HG03139 (cell line): ENCODE measurements at regions not wholly inside any gene's neighbourhood (a gene's known extent, or its start where the extent isn't known, plus 50 kb on each side); places are given as distances from the start of the nearest gene placed in this dataset.
A peak's percentile ranks its signal among the peaks of the same experiment; 100 is the strongest.
"Not testable (repeated sequence)": the region's sequence is repeated elsewhere in the genome, so short reads cannot be mapped to it uniquely, and the experiment has no call there.

ENCODE experiments used
- ATAC-seq: cut with Tn5 transposase; IDR thresholded peaks from one replicate; pipeline ENCODE4 v1.9.1; 2021; ENCODE audit not compliant: unreplicated experiment

DNA sequence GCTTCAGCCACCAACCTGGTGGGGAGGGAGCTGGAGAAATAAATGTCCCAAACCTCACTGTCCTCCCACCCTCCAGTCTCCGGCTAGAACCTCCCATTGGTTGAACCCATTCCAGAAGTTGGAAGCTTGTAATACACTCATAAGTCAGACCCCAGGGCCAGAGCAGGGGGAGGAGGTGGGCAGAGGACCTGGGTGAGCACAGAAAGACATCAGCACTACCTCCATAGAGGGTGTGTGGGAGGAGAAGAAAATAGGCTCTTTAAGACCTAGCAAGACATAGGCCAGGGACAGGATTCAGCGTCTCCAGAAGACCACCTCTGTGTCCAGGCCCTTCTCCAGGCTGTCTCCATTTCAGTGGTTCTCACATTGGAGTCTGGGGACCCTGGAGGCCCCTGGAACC is 73.3 kb upstream of the TOP1 start:
- ATAC-seq, result no peak

DNA sequence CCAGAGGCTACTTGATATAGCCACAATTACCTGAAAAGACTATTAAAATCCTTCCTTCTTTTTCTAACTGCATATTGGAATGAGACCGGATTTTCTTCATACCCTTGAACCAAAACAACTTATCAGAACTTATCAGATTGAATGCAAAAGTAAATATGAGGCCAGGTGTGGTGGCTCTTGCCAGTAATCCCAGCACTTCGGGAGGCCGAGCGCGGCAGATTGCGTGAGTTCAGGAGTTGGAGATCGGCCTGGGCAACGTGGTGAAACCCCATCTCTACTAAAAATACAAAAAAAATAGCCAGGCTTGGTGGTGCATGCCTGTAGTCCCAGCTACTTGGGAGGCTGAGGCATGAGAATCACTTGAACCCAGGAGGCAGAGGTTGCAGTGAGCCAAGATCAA is 72.8 kb upstream of the TOP1 start:
- not testable (repeated sequence) for ATAC-seq

DNA sequence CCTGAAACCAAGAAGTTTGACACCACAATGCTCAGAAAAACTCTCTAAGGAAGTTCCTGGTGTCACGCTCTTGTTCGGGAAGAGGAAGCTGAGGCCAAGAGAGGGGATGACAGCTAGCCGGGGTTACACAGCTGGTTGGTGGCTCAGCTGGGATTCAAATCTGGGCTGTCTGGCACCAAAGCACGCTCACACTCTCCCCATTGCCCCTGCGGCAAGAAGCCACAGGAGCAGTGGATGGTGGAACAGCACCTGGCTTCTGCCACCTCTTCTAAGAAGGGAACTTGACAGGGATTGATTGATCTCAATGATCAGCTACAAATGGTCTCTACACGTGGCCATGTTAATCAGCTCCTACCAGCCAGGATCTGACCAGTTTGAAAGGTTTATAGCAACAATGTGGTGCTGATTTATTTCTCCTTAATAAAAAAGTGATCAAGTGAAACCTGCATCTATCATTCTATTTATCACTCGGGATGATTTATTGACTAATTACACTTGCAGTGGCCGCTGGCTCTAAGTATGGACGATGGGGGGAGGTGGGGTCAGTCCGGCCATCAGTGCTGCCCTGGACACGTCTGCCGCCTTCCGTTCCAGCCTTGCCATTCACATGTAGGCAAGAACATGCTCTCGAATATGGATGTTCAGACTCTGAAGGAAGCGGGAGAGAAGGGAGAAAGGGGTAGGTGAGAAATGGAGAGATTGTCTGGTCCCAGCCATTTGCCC is 71.9 kb upstream of the TOP1 start:
- ATAC-seq, result no peak

DNA sequence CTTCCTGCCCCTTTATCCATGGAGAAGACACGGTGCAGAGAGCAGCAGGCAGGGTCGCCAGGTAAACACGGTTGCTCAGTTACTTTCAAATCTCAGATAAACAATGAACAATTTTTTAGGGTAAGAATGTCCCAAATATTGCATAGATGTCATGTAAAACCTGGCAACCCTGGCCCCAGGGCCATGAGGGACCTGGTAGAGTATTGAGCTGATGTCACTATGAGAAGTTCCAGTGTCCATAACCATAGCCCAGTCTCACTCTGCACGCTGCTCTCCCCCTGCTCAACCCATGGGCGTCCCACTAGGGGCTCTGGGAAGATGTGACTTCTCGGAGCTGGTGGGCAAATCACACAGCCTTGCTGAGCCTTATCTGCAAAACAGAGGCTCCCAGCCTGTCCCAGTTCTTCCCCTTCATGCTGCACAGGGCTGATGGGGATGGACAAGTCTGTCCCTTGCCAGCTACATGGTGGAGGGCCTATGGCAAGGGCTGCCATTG is 71.3 kb upstream of the TOP1 start:
- no peak for ATAC-seq

DNA sequence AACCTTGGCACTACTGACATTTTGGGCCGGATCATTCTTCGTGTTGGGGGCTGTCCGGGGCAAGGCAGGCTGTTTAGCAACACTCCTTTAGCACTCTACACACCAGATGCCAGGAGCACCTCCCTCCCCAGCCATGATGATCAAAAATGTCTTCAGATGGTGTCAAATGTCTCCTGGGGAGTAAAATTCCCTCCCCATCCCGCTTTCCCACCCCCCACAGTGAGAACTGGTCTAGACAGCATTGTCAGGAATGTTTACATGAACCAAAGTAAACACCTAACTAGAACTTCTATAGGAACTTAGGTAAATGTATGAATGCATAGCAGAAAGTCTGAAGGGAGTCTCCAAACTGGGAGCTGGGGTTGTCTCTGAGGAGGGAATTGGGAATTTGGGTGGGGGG is 70.0 kb upstream of the TOP1 start:
- ATAC-seq, result no peak

DNA sequence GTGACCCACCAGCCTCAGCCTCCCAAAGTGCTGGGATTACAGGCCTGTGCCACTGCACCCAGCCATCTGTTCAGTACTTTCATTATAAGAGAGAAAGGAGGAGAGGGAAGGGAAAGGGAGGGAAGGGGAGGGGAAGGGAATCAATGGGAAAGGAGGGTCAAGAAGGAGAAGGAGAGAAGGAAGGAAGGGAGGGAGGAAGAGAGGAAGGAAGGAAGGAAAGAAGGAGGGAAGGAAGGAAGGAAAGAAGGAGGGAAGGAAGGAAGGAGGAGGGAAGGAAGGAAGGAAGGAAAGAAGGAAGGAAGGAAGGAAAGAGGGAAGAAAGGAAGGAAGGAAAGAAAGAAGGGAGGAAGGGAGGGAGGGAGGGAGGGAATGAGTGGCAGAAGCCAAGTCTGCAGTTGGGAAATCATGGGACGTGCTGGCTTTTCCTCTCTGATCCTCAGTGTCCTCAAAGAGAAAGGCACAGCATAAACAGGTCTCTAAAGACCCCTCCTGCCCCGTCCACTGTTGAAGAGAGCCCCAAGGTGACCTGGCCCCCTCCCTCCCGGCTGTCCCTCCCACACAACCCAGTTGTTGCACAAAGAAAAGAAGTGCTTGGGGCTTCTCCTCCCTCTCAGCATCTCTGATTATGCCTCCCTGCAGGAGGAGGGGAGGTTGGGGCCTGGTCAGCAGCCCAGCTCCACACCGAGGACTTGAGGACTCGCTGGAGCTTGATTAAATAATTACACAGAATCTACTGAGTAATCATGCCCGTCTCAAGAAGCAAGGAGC is 69.1 kb upstream of the TOP1 start:
- no peak for ATAC-seq

DNA sequence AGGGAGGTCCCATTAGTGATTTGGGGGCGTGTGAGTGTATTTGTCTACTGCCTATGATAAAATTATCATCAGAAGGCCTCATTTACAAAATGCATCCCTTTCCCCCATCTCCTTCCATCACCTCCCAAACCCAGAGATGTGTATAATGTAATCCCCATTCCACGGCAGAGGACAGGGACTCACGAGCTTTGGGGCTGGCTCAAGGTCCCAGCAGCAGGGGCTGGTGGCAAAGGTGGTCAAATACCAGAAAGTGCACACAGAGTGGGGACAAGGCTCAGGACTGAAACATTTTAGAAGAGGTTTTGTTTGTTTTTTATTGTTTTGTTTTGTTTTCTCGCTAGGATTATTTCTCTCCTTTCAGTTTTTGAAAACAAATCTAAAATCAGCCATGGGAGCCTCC is 68.5 kb upstream of the TOP1 start:
- ATAC-seq, result no peak

DNA sequence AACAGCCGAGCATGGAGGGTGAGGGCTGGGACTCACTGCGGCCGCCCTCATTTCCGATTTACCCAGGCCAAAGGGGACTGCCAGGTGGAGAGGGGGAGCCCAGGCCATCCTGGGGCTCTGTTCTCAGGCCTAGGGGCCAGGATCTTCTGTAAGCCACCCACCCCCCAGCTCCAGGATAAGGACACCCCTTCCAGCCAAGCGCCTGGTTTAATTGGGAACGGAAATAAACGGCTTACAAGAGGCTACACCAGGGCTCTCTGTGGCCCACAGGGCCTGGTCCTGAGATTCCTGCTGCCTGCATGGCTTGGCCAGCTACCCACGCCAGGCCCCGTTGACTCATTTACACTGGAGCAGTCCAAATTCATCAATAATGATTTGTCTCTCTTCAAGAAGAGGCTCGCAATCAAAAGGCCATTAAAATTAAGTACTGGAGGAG is 68.1 kb upstream of the TOP1 start:
- ATAC-seq, result no peak

DNA sequence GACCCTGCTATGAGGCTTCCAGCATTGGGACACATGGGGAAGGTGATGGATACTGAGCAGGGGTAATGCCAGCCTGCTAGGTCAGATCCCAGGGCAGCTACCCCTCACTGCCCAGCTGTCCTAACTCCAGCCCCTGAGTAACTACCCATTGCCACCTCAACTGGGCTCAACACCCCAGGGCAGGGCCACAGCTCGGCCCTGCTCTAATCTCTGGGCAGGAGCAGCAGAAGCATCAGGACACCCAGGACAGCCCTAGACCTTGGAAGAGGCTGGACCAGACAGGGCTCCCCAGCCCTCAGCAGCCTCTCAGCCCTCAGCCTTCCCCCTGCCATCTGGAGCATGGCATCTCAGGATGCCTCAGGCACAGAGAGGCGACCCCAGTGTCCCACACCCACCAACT is 67.4 kb upstream of the TOP1 start:
- no peak for ATAC-seq

DNA sequence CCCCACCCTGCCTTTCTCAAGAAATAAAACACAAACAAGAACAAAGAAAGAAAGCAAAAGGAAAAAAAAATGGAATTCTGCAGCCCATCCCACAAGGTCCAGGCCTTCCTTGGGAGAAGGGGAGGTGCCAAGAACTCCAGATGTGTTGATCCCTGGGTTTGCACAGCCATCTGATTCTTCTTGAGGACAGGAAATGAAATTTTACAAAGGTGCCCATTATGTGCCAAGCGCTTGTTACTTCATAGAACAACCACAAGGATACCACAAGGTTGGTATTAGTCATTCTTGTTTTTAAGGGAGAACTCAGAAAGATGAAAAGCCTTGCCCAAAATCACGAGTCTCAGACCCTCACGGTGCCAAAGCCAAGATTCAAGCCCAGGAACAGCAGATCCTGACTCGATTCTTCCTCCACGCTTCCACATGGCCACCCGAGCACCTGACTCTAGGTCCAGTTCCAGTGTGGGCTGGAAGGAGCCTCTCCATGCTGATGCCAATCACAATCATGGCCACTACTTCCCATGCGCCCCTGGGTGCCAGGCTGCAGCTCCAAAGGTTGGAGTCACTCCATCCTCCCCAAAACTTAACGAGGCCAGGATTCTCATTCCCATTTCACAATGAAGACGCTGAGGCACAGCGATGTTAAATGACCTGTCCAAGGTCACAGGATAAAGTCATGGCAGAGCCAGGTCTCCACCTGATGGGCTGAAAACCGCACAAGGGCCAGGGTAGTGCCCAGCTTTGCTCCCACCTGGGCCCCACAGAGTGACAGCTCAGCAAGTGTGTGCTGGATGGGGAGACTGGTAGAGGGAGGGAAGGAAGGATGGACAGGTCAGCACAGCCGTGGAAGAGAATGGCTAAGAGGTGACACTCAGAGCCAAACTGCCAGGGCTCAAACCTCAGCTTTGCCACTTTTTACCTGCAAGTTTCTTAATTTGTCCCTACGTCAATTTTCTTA is 66.7 kb upstream of the TOP1 start:
- ATAC-seq, result no peak

DNA sequence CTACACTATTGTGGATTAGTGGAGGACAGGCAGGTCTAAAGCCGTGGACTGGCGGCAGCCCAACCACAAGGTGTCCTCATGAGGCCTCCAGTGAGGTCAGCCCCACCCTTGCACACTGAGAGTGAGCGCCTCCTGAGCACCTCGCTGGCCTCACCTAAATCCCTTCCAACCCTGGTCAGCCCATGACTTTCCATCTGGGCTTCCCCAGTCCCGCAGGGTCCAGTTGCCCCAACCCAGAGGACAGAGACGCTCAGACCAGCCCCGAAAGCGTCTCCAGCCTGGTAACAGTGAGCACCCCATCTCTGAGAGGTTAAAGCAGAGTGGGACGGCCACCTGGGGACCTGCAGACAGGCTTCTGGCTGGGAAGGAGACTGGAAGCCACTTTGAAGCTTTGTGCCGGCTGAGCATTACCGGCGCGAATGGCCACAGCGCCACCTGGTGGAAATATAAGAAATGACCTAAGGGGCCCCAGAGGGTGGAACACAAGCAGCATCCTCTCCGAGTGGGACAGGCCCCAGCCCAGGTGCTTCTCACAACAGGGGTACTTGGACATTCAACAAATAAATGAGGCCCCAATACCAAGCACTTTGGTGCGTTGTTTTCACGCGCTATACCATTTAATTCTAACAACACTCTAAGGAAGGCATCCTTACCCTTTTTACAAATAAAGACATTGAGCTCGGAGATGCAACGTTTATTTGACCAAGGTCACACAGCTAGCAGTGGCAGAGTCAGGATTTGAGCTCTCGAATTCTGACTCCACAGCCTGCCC is 65.7 kb upstream of the TOP1 start:
- no peak for ATAC-seq

DNA sequence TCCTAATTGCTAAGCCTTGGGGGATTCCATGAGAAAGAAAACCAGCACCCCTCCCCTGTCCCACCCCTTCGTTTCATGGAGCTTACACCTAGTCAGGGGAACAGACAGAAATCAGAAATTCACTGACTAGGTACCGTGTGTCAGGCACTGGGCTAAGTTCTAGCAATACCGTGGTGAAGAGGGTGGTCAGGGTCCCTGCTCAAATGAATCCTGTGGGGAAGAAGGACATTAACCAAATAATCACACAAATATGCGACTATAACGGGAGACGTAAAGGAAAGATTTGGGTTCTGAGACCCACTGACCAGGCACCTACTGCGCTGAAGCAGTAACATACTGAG is 65.1 kb upstream of the TOP1 start:
- ATAC-seq, result no peak

DNA sequence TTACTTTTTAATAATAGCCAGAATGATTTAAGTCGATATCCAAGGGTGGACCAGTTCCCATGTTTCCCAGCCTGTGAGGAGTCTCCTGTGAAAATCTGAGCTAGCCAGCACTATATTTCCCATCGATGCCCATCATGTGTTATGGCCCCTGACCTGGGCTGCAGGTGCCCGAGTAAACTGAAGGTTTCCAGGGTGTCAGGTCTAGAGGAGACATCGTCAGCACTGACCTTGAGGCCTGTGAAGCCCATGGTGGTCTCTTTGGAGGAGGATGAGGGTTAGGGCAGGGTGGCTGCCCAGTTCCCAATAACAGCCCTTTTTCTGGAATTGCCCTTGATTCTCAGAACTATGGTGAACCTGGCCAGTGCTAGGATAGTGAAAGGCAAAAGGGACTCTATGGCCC is 63.0 kb upstream of the TOP1 start:
- no peak for ATAC-seq

DNA sequence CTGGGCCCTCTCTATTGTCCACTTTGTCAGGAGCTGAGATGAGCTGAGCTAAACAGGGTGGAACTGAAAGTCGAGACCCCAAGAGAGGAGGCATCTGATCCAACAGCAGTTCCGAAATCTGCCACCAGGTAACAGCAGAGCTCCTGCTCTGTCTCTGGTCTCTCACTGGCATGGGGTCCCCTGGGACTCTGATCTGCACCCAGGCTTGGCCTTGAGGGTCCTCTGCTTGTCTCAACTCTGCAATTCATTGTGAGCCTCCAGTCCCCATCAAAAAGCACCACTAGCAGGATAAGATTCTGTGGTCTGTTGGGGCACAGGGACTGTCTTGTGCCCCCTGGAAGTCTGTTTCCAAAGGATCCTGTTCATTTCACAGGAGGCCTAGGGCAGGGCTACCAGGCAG is 62.5 kb upstream of the TOP1 start:
- no peak for ATAC-seq

DNA sequence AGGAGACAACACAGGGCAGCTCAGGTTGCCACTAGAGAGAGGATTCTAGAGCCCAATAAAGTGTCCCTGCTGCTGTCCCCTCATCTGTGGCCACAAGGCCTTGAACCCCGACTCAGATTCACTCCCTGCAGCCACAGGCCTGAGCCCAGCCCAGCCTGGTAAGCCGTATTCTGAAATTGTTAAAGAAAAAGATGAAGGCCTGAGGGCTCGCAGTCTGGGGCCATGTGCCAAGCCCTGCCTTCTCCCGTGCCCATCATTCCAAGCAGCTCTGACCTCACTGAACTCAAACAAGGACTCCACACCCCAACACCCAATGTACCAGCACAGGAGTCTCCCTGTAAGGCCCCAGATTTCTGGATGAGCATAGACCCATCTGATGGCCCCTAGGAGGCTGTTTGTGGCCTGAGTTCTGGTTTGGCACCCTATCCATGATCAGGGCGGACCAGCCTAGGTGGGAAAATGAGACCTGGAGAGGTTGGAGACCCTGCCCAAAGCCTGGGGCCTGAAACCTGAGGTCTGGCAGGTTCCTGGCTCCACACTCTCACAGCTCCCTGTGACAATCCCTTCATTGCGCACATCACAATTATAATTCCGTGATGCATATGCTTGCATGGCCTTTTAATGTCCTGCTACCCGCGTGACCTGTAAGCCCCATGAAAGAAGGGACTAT is 62.0 kb upstream of the TOP1 start:
- no peak for ATAC-seq

DNA sequence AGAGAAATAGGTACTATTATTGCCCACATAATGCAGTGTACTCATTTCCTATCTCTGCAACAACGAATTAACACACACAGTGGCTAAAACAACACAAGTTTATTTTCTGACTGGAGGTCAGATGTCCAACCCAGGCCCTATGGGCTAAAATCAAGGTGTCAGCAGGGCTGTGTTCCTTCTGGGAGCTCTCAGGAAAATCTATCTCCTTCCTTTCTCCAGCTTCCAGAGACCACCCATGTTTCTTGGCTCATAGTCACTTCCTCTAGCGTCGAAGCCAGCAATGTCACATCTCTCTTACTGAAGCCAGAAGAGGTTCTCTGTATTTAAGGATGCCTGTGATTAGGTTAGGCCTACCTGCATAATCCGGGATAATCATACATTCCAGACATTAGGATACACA is 60.9 kb upstream of the TOP1 start:
- no peak for ATAC-seq

DNA sequence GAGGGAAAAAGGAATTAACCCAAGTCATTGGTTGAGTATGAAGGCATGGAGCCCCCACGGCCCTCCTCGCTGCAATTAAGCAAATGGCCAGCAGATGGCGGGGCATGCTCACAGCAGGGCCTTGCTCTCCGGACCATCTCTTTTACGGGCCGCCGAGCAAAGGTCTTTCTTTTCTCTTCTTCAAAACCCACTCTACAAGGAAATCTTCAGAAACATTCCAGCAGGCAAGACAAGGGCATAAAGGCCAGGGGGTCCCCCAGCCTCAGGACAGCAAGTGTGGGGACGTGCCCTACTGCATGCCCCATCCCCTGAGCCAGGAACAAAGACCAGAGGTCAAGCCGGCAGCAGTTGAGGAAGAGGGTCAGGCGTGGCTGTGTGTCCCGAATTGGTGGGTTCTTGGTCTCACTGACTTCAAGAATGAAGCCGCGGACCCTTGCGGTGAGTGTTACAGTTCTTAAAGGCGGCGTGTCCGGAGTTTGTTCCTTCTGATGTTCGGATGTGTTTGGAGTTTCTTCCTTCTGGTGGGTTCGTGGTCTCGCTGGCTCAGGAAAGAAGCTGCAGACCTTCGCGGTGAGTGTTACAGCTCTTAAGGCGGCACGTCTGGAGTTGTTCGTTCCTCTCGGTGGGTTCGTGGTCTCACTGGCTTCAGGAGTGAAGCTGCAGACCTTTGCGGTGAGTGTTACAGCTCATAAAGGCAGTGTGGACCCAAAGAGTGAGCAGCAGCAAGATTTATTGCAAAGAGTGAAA is 59.6 kb upstream of the TOP1 start:
- ATAC-seq, result peak; percentile 62

DNA sequence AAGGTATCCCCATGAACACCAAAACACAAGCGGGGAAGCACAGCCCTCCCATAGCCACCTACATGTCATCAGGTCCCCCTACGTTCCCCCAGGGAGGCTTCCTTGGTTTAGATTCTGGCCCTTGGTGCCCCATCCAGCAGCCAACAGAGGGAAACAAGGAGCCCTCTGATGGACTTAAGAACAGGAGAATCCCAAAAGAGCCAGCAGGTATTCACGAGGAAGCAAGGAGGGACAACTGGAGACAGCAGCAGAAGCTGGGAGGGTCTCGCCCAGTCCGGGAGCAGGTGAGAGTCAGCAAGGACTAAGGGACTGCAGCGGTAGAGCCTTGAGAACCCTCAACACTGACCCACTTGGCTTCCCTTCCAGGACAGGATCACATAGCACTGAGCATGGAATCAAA is 58.4 kb upstream of the TOP1 start:
- no peak for ATAC-seq

DNA sequence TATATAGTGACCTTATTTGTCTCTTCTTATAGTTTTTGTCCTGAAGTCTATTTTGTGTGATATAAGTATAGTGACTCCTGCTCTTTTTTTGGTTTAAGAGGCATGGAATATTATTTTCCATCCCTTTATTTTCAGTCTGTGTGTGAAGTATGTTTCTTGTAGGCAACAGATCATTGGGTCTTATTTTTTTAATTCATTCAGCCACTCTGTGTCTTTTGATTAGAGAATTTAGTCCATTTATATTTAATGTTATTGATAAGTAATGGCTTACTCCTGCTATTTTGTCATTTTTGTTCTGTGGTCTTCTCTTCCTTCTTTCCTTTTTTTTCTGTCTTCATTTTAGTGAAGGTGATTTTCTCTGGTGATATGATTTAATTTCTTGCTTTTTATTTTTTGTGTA is 51.4 kb upstream of the TOP1 start:
- ATAC-seq, result no peak

DNA sequence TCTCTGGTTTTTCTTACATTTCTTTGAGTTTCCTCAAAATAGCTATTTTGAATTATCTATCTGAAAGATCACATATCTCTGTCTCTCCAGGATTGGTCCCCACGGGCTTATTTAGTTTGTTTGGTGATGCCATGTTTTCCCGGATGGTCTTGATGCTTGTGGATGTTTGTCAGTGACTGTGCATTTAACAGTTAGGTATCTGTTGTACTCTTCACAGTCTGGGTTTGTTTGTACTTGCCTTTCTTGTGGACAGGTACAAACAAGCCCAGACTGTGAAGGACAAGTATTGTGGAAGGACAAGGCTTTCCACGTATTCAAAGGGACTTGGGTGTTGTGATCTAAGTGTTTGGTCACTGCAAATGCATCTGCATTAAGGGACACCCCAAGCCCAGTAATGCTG is 49.9 kb upstream of the TOP1 start:
- no peak for ATAC-seq
